NT2/D1 (cell line): ENCODE measurements at regions not wholly inside any gene's neighbourhood (a gene's known extent, or its start where the extent isn't known, plus 50 kb on each side); places are given as distances from the start of the nearest gene placed in this dataset.

ENCODE experiments used
- DNase-seq: peaks from one replicate; pipeline ENCODE4 v3.0.0-alpha.2; 2011; ENCODE audit warnings: low read depth, low spot score
- H3K27me3 ChIP-seq: 2 replicates; pipeline ENCODE4 v1.6.0; 2011; ENCODE audit warnings: mild to moderate bottlenecking; ENCODE audit not compliant: insufficient read length, insufficient read depth
- H3K36me3 ChIP-seq: 2 replicates; pipeline ENCODE4 v1.6.1; 2011; ENCODE audit warnings: mild to moderate bottlenecking, low read length, mixed read lengths; ENCODE audit not compliant: insufficient read depth, insufficient read length
- H3K4me1 ChIP-seq: 2 replicates; pipeline ENCODE4 v1.5.1; 2011; ENCODE audit not compliant: insufficient read depth, insufficient read length
- H3K4me3 ChIP-seq: 2 replicates; pipeline ENCODE4 v1.5.1; 2011; ENCODE audit warnings: low read depth; ENCODE audit not compliant: insufficient read length
- H3K9ac ChIP-seq: 2 replicates; pipeline ENCODE4 v1.6.0; 2011; ENCODE audit warnings: low read depth; ENCODE audit not compliant: insufficient read length
- H3K9me3 ChIP-seq: 2 replicates; pipeline ENCODE4 v1.5.1; 2011; ENCODE audit warnings: mild to moderate bottlenecking, low read length; ENCODE audit not compliant: insufficient read depth
- SUZ12 ChIP-seq: IDR thresholded peaks from 2 replicates; pipeline ENCODE4 v1.6.1; 2011; ENCODE audit not compliant: insufficient read length, insufficient read depth; ENCODE audit errors: extremely low read depth
- YY1 ChIP-seq: IDR thresholded peaks from 2 replicates; pipeline ENCODE4 v1.6.1; 2011; ENCODE audit not compliant: insufficient read length, insufficient read depth
- ZNF274 ChIP-seq: IDR thresholded peaks from 2 replicates; pipeline ENCODE4 v1.6.1; 2011; ENCODE audit warnings: mild to moderate bottlenecking, low read depth, low read length

DNA sequence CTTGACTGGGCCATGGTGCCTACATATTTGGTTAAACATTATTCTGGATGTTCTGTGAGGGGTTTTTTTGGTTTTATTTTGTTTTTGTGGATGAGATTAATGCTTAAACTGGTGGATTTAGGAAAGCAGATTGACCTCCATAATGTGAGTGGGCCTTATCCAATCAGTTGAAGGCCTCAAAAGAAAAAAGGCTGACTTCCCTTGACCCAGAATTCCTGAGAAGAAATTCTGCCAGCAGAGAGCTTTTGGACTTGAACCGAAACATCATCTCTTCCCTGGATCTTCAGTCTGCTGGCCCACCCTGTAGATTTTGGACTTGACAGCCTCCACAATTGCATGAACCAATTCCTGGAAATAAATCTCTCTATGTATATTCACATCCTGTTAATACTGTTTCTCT is 94.4 kb downstream of the ADRA2A start:
- no peak for TF ChIP-seq YY1
- DNase-seq = no peak
- H3K4me1 ChIP-seq = no peaks in the 10 kb centered on the region

DNA sequence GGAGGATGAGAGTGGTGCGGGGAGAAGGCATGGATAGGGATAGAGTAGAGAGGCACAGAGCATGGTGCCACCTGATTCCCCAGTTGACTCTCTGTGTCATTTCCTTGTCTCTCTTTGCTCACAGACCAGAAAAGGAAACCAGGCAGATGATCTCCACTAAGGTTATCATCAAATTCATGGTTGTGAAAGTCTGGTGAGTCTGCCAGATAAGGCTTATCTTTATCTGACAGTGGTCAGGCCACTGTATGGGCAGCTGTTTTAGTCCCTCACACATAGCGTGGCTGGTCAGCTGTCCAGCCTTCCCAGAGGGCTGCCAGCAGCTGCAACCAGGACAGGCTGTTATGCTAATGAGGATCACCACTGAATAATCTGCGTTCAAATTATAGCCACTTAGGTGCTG is 99.0 kb downstream of the ADRA2A start:
- DNase-seq = no peak

More for the DNA sequence above, 94.4 kb downstream of the ADRA2A start:
- H3K4me3 ChIP-seq = no peak overlapping the region
- H3K9ac ChIP-seq = no peak overlapping the region
- H3K36me3 ChIP-seq = no peaks in the 10 kb centered on the region
- no peaks in the 10 kb centered on the region for H3K9me3 ChIP-seq
- H3K27me3 ChIP-seq = no peaks in the 10 kb centered on the region

DNA sequence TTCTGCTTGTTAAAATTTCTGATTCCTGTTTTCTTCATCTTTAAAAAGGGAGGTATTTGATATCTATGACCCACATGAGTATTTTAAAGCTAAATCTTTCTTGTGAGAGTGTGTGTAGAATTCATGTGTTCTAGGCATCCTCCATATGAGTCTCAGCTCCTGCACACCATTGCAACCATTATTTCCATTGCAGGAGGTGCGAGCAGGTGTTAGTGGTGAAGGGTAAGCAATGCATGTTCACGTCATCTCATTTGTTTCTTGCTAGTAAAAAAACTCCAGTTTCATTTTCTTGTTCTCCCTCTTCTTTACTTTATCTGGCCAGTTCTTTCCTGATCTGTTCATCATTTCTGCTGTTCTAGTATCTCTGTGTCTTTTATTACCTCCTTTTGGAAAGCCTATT is 100.5 kb downstream of the ADRA2A start:
- Histone ChIP-seq H3K4me3 (no peak overlapping the region), H3K36me3 (no peaks in the 10 kb centered on the region), H3K4me1 (no peaks in the 10 kb centered on the region), H3K9me3 (no peaks in the 10 kb centered on the region), H3K27me3 (no peaks in the 10 kb centered on the region), H3K9ac (no peak overlapping the region)
- no peak for TF ChIP-seq SUZ12
- no peak for TF ChIP-seq YY1
- no peak for TF ChIP-seq ZNF274
- no peak for DNase-seq

More for the DNA sequence above, 99.0 kb downstream of the ADRA2A start:
- H3K4me3 ChIP-seq = no peak overlapping the region
- no peak for TF ChIP-seq YY1
- no peak for TF ChIP-seq SUZ12
- TF ChIP-seq ZNF274 = no peak
- H3K9ac ChIP-seq = no peak overlapping the region
- no peaks in the 10 kb centered on the region for H3K27me3 ChIP-seq
- H3K36me3 ChIP-seq = no peaks in the 10 kb centered on the region
- H3K9me3 ChIP-seq = no peaks in the 10 kb centered on the region
- no peaks in the 10 kb centered on the region for H3K4me1 ChIP-seq

DNA sequence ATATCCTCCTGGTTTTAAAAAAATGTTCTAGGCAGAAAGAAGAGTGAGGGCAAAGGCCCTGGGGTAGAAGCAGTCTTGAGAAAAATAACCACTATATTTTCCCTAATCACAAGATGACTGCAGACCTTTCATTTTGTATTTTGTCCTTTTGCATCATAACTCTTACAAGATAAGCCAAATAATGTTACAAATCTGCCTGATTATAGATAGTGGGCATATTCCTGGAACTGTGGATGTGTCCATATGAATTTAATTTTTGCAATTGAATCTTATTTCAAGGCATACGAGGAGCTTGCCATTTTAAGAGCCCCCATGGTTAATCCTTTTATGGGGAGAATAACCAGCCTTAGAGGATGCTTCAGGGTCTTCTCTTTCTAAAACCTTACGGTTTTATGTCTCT is 102.7 kb downstream of the ADRA2A start:
- Histone ChIP-seq H3K9ac (no peak overlapping the region), H3K27me3 (no peaks in the 10 kb centered on the region)
- TF ChIP-seq YY1 = no peak
- no peak for TF ChIP-seq ZNF274
- no peak for TF ChIP-seq SUZ12

DNA sequence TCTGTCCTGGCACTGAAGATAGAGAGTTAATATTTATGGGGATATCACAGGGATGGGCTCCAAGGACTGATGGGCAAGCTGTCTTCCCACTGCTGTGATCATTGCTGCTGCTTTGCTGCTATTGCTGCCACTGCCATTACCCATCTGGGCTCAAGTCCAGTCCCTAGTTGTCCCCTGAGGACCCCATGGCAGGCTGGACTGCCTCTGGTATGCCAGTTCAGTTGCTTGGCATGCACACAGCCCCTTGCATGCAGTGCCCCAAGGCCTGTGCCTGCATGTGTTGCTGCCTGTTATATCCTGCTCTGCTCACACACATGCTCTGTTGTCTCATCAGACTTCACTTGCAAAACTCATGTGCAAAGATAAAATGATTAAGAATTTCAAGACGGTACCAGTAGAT is 109.5 kb downstream of the ADRA2A start:
- Histone ChIP-seq H3K4me1 (no peaks in the 10 kb centered on the region), H3K36me3 (no peaks in the 10 kb centered on the region)
- TF ChIP-seq SUZ12 = no peak
- no peak for TF ChIP-seq ZNF274
- TF ChIP-seq YY1 = no peak

More for the DNA sequence above, 102.7 kb downstream of the ADRA2A start:
- Histone ChIP-seq H3K36me3 (no peaks in the 10 kb centered on the region), H3K9me3 (no peaks in the 10 kb centered on the region), H3K4me1 (no peaks in the 10 kb centered on the region), H3K4me3 (no peak overlapping the region)
- no peak for DNase-seq

DNA sequence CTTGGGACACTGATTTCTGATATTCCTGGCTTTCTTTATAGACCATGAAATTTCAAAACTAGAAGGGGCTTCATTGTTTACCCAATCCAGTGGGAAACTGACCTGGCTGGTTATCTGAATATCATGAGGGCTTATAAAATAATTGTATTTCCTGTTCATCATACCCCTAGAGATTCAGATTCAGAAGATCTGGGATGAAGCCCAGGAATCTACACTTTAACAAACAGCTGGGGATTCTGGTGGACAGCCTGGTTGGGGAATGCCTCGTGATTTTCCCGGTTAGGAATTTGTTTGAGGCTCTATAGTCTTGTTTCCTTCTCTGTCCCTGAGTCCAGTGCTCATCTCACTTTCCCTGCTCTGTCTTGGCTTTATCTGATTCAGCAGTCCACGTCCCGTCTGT is 110.3 kb downstream of the ADRA2A start:
- H3K4me1 ChIP-seq = no peaks in the 10 kb centered on the region
- DNase-seq = no peak
- no peaks in the 10 kb centered on the region for H3K36me3 ChIP-seq
- H3K4me3 ChIP-seq = no peak overlapping the region
- no peak overlapping the region for H3K9ac ChIP-seq
- H3K9me3 ChIP-seq = no peaks in the 10 kb centered on the region
- H3K27me3 ChIP-seq = no peaks in the 10 kb centered on the region
- TF ChIP-seq SUZ12 (no peak), YY1 (no peak), ZNF274 (no peak)

More for the DNA sequence above, 109.5 kb downstream of the ADRA2A start:
- H3K4me3 ChIP-seq = no peak overlapping the region
- no peaks in the 10 kb centered on the region for H3K27me3 ChIP-seq
- no peak for DNase-seq
- H3K9me3 ChIP-seq = no peaks in the 10 kb centered on the region
- no peak overlapping the region for H3K9ac ChIP-seq

DNA sequence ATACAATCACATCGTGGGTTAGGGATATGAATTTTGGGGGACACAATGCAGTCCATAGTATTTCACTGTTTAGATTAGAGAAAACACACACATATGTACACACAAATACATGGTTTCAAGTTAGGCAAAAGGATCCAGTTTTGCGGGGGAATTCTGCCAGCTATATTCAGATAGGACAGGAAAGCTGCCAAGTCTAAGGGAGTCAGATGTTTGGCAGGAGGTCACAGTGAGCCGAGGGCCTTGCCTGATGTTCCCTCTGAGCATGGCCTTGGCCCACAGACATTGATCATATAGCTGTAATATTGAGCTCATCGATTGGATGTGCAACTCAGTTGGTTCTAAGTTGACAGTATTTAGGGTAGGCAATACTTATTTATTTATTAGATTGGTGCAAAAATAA is 122.8 kb downstream of the ADRA2A start:
- TF ChIP-seq YY1 = no peak
- no peak for TF ChIP-seq ZNF274
- TF ChIP-seq SUZ12 = no peak
- Histone ChIP-seq H3K27me3 (no peaks in the 10 kb centered on the region), H3K4me3 (no peak overlapping the region), H3K9me3 (no peaks in the 10 kb centered on the region), H3K4me1 (no peaks in the 10 kb centered on the region), H3K36me3 (no peaks in the 10 kb centered on the region), H3K9ac (no peak overlapping the region)
- DNase-seq = no peak
